Tibial artery (tissue), 4 donors: ENCODE measurements at regions not wholly inside any gene's neighbourhood (a gene's known extent, or its start where the extent isn't known, plus 50 kb on each side); places are given as distances from the start of the nearest gene placed in this dataset.

ENCODE experiments used
- DNase-seq, 2 donors: peaks; one replicate each; pipeline ENCODE4 v3.0.0-alpha.2; 2019
- H3K27ac ChIP-seq, 2 donors: fragments of 200-600 bp; sonication (generic) in 1 of 2; 1 replicate in 1 of 2; 2 replicates in 1 of 2; pipeline ENCODE4 v1.5.1; 2018 to 2019; ENCODE audit warnings: mild to moderate bottlenecking in 1 of 2
- H3K27me3 ChIP-seq, 2 donors: fragments of 200-600 bp; sonication (generic) in 1 of 2; one replicate each; pipeline versions ENCODE4 v1.5.1 to v1.6.0; 2016 to 2019
- H3K36me3 ChIP-seq, 3 donors: fragments of 200-600 bp; sonication (generic) in 2 of 3; one replicate each; pipeline ENCODE4 v1.5.1; 2016 to 2019; ENCODE audit warnings: mild to moderate bottlenecking in 2 of 3
- H3K4me1 ChIP-seq, 4 donors: fragments of 200-600 bp; sonication (generic) in 2 of 4; 1 replicate in 3 of 4; 2 replicates in 1 of 4; pipeline ENCODE4 v1.5.1; 2016 to 2019
- H3K4me3 ChIP-seq, 2 donors: fragments of 200-600 bp; sonication (generic) in 1 of 2; 1 replicate in 1 of 2; 2 replicates in 1 of 2; pipeline ENCODE4 v1.5.1; 2018 to 2019; ENCODE audit warnings: mild to moderate bottlenecking in 2 of 2
- H3K9me3 ChIP-seq, 3 donors: fragments of 200-600 bp; sonication (generic) in 1 of 3; one replicate each; pipeline ENCODE4 v1.5.1; 2016 to 2019
- CTCF ChIP-seq, 2 experiments: fragments of 200-600 bp in 1 of 2; fragments of 450-650 bp in 1 of 2; IDR thresholded peaks; one replicate each; pipeline ENCODE4 v1.5.1; 2017 to 2019; ENCODE audit warnings: antibody characterized with exemption in 2 of 2, mild to moderate bottlenecking in 1 of 2, moderate library complexity in 1 of 2
- intact Hi-C: fragments of 100-400 bp; cut with DNase I; formaldehyde crosslinking; loops from one replicate; pipeline ENCODE4 v1.15.0; 2023; ENCODE audit warnings: low total_unique reads

GRCh38 chr1:238681451-238681850 is 704.9 kb upstream of the CHRM3 start:
- H3K4me3 ChIP-seq, result no peak overlapping the region
- H3K36me3 ChIP-seq, result no peaks in the 10 kb centered on the region
- no peaks in the 10 kb centered on the region for H3K9me3 ChIP-seq
- no peak overlapping the region for H3K27ac ChIP-seq
- no peaks in the 10 kb centered on the region for H3K27me3 ChIP-seq
- no peak for TF ChIP-seq CTCF (IDR thresholded peaks at IDR 0.05)
- intact Hi-C loops, result no loop called here
- no peak for DNase-seq
- H3K4me1 ChIP-seq, result no peaks in the 10 kb centered on the region

- DNase-seq, result no peak
- H3K4me1 ChIP-seq, result no peaks in the 10 kb centered on the region
- H3K27me3 ChIP-seq, result no peaks in the 10 kb centered on the region
- H3K36me3 ChIP-seq, result no peaks in the 10 kb centered on the region
- no peaks in the 10 kb centered on the region for H3K9me3 ChIP-seq
- TF ChIP-seq CTCF (IDR thresholded peaks at IDR 0.05), result no peak
- no peak overlapping the region for H3K27ac ChIP-seq
- intact Hi-C loops, result no loop called here
- no peak overlapping the region for H3K4me3 ChIP-seq
These were observed 705.3 kb upstream of the CHRM3 start for GRCh38 chr1:238681021-238681420.

GRCh38 chr1:238677567-238677966 is 708.8 kb upstream of the CHRM3 start:
- TF ChIP-seq CTCF (IDR thresholded peaks at IDR 0.05), result no peak
- intact Hi-C loops, result no loop called here
- H3K27ac ChIP-seq, result no peak overlapping the region
- no peaks in the 10 kb centered on the region for H3K36me3 ChIP-seq
- DNase-seq, result no peak
- H3K9me3 ChIP-seq, result no peaks in the 10 kb centered on the region
- no peak overlapping the region for H3K4me3 ChIP-seq
- no peaks in the 10 kb centered on the region for H3K4me1 ChIP-seq
- no peaks in the 10 kb centered on the region for H3K27me3 ChIP-seq

GRCh38 chr1:238675221-238675620 is 711.1 kb upstream of the CHRM3 start:
- DNase-seq, result no peak
- TF ChIP-seq CTCF (IDR thresholded peaks at IDR 0.05), result no peak
- no peak overlapping the region for H3K4me3 ChIP-seq
- peaks cover 0 to 4% (median 0%) of the 10 kb centered on the region in 4 donors for H3K4me1 ChIP-seq
- intact Hi-C loops, result no loop called here
- no peaks in the 10 kb centered on the region for H3K9me3 ChIP-seq
- no peak overlapping the region for H3K27ac ChIP-seq
- no peaks in the 10 kb centered on the region for H3K36me3 ChIP-seq
- H3K27me3 ChIP-seq, result no peaks in the 10 kb centered on the region

GRCh38 chr1:238674316-238674715 is 712.1 kb upstream of the CHRM3 start:
- Histone ChIP-seq H3K4me3 (no peak overlapping the region), H3K27ac (no peak overlapping the region), H3K36me3 (no peaks in the 10 kb centered on the region), H3K9me3 (no peaks in the 10 kb centered on the region), H3K27me3 (no peaks in the 10 kb centered on the region), H3K4me1 (peaks cover 0 to 4% (median 0%) of the 10 kb centered on the region in 4 donors)
- DNase-seq, result no peak
- TF ChIP-seq CTCF (IDR thresholded peaks at IDR 0.05), result no peak
- intact Hi-C loops, result no loop called here

- intact Hi-C loops, result no loop called here
- H3K36me3 ChIP-seq, result no peaks in the 10 kb centered on the region
- no peak for DNase-seq
These were observed 712.8 kb upstream of the CHRM3 start for GRCh38 chr1:238673561-238673960.

More at GRCh38 chr1:238673561-238673960, 712.8 kb upstream of the CHRM3 start:
- H3K9me3 ChIP-seq, result no peaks in the 10 kb centered on the region
- H3K4me1 ChIP-seq, result peaks cover 0 to 4% (median 0%) of the 10 kb centered on the region in 4 donors
- no peak for TF ChIP-seq CTCF (IDR thresholded peaks at IDR 0.05)
- H3K27ac ChIP-seq, result no peak overlapping the region
- H3K4me3 ChIP-seq, result no peak overlapping the region
- H3K27me3 ChIP-seq, result no peaks in the 10 kb centered on the region
